A673 (cell line): ENCODE measurements at regions not wholly inside any gene's neighbourhood (a gene's known extent, or its start where the extent isn't known, plus 50 kb on each side); places are given as distances from the start of the nearest gene placed in this dataset.
A peak's percentile ranks its signal among the peaks of the same experiment; 100 is the strongest.

Experiments
- EZH2 ChIP-seq: fragments of 200-600 bp; sonication (generic); IDR thresholded peaks from 2 replicates; pipeline ENCODE4 v1.6.1; 2017; ENCODE audit warnings: borderline replicate concordance, low read depth, mild to moderate bottlenecking, mixed read lengths, antibody characterized with exemption, low read length; ENCODE audit not compliant: poor library complexity, severe bottlenecking
- TF ChIP-seq, protein P1 (sequence below): fragments of 300-800, 200-600 bp; sonication (generic); conservative IDR thresholded peaks from 2 replicates; pipeline ENCODE4 v1.5.1; 2017; ENCODE audit warnings: low read depth, mild to moderate bottlenecking, antibody characterized with exemption, low read length, moderate library complexity, mixed read lengths

DNA sequence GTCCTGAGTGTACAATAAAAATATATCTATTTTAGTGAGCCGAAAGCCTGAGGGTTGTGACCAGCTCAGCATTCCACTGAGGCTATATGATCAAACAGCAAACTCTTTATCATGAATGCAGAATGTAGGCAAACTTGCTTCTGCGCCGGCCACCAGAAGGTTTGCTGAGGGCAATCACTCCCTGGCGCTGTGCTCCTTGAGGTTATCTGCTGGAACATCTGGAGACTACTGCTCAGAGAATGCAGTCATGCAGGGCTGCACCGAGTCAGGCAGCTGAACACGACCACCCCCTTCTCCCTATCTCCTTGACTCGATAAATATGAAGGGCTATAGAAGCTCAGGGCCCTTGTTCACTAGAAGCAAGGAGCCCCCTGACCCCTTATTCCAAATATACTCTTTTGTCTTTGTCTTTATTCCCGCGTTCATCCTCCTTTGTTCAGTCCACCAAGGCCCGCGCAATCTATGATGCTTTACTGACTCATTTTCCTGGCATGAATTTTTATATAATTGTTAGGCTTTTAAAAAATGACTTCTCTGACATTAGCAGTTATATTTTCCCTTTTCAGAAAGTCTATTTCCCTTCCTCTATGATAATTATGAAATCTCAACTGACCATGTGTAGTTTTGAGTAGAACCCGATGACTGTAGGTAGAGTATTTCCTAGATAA is 1089.3 kb downstream of the SLC16A7 start:
- TF ChIP-seq, protein P1, sequence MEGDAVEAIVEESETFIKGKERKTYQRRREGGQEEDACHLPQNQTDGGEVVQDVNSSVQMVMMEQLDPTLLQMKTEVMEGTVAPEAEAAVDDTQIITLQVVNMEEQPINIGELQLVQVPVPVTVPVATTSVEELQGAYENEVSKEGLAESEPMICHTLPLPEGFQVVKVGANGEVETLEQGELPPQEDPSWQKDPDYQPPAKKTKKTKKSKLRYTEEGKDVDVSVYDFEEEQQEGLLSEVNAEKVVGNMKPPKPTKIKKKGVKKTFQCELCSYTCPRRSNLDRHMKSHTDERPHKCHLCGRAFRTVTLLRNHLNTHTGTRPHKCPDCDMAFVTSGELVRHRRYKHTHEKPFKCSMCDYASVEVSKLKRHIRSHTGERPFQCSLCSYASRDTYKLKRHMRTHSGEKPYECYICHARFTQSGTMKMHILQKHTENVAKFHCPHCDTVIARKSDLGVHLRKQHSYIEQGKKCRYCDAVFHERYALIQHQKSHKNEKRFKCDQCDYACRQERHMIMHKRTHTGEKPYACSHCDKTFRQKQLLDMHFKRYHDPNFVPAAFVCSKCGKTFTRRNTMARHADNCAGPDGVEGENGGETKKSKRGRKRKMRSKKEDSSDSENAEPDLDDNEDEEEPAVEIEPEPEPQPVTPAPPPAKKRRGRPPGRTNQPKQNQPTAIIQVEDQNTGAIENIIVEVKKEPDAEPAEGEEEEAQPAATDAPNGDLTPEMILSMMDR = peak; percentile 55
- TF ChIP-seq EZH2 = no peak
